Endothelial cell of umbilical vein (primary cell): ENCODE measurements at regions not wholly inside any gene's neighbourhood (a gene's known extent, or its start where the extent isn't known, plus 50 kb on each side); places are given as distances from the start of the nearest gene placed in this dataset.
"Not testable (repeated sequence)": the region's sequence is repeated elsewhere in the genome, so short reads cannot be mapped to it uniquely, and the experiment has no call there.

Experiments
- CTCF ChIP-seq, 2 donors: IDR thresholded peaks; 1 replicate in 1 of 2; 2 replicates in 1 of 2; pipeline ENCODE4 v1.5.1; 2011; ENCODE audit warnings: low read length in 2 of 2, mild to moderate bottlenecking in 2 of 2, moderate library complexity in 2 of 2, control low read depth in 1 of 2, inconsistent platforms in 1 of 2, low read depth in 1 of 2; ENCODE audit not compliant: insufficient read depth in 1 of 2; ENCODE audit errors: extremely low read depth in 1 of 2
- EZH2 ChIP-seq: IDR thresholded peaks from 2 replicates; pipeline ENCODE4 v1.6.1; 2012; ENCODE audit warnings: borderline replicate concordance, low read depth, mild to moderate bottlenecking, moderate library complexity, low read length, inconsistent platforms; ENCODE audit not compliant: severe bottlenecking
- JUN ChIP-seq: IDR thresholded peaks from 2 replicates; pipeline ENCODE4 v1.6.1; 2011; ENCODE audit warnings: borderline replicate concordance, low read depth; ENCODE audit not compliant: insufficient read length, insufficient read depth
- POLR2A ChIP-seq: IDR thresholded peaks from 2 replicates; pipeline ENCODE4 v1.6.1; 2012; ENCODE audit warnings: low read depth, mild to moderate bottlenecking, control low read depth, low read length

- not testable (repeated sequence) for TF ChIP-seq EZH2; JUN; CTCF (IDR thresholded peaks at IDR 0.05; ENCODE audit: extremely low read depth in 1 of 2, insufficient read depth in 1 of 2, low read depth in 1 of 2, low read length in 2 of 2); POLR2A
Measured at GRCh38 chr3:154834831-154835230, 245.3 kb upstream of the MME start.
